Ishikawa (cell line): ENCODE measurements at regions not wholly inside any gene's neighbourhood (a gene's known extent, or its start where the extent isn't known, plus 50 kb on each side); places are given as distances from the start of the nearest gene placed in this dataset.

ENCODE experiments used
- CEBPB ChIP-seq: IDR thresholded peaks from 2 replicates; pipeline ENCODE4 v1.6.1; 2012
- CREB1 ChIP-seq: IDR thresholded peaks from 2 replicates; pipeline ENCODE4 v1.6.1; 2012; ENCODE audit warnings: low read depth
- EP300 ChIP-seq: IDR thresholded peaks from 2 replicates; pipeline ENCODE4 v1.6.1; 2012; ENCODE audit warnings: borderline replicate concordance
- NFIC ChIP-seq: IDR thresholded peaks from 2 replicates; pipeline ENCODE4 v1.6.1; 2012
- RAD21 ChIP-seq: IDR thresholded peaks from 2 replicates; pipeline ENCODE4 v1.6.1; 2012; ENCODE audit warnings: low read depth
- TAF1 ChIP-seq: IDR thresholded peaks from 2 replicates; pipeline ENCODE4 v1.6.1; 2012; ENCODE audit warnings: low read depth, mild to moderate bottlenecking
- YY1 ChIP-seq: IDR thresholded peaks from 2 replicates; pipeline ENCODE4 v1.6.1; 2012; ENCODE audit warnings: low read depth
- TF ChIP-seq, protein P1 (sequence below): IDR thresholded peaks from 2 replicates; pipeline ENCODE4 v1.6.1; 2012; ENCODE audit warnings: low read depth, mild to moderate bottlenecking
- TF ChIP-seq, protein P2 (sequence below): IDR thresholded peaks from 2 replicates; pipeline ENCODE4 v1.6.1; 2012

DNA sequence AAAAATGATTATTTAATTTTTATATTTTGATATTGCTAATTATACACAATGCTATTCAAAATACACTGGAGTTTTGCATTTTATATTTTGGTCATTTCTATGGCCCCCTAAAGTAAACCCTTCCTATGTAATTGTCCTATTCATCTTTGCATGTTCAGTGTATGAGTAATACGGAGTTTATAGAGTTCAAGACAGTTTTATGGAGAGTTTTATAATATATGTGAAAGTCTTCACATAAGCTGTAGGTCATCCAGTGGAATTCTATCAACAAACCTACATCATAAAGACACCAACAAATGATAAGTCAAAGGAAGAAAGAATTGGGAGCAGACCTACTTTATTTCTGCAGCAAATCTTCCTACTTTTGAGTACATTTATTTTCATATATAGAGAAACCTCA lies 1200.4 kb upstream of the EPHA6 start:
- no peak for TF ChIP-seq EP300
- TF ChIP-seq, protein P1, sequence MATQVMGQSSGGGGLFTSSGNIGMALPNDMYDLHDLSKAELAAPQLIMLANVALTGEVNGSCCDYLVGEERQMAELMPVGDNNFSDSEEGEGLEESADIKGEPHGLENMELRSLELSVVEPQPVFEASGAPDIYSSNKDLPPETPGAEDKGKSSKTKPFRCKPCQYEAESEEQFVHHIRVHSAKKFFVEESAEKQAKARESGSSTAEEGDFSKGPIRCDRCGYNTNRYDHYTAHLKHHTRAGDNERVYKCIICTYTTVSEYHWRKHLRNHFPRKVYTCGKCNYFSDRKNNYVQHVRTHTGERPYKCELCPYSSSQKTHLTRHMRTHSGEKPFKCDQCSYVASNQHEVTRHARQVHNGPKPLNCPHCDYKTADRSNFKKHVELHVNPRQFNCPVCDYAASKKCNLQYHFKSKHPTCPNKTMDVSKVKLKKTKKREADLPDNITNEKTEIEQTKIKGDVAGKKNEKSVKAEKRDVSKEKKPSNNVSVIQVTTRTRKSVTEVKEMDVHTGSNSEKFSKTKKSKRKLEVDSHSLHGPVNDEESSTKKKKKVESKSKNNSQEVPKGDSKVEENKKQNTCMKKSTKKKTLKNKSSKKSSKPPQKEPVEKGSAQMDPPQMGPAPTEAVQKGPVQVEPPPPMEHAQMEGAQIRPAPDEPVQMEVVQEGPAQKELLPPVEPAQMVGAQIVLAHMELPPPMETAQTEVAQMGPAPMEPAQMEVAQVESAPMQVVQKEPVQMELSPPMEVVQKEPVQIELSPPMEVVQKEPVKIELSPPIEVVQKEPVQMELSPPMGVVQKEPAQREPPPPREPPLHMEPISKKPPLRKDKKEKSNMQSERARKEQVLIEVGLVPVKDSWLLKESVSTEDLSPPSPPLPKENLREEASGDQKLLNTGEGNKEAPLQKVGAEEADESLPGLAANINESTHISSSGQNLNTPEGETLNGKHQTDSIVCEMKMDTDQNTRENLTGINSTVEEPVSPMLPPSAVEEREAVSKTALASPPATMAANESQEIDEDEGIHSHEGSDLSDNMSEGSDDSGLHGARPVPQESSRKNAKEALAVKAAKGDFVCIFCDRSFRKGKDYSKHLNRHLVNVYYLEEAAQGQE = no peak
- no peak for TF ChIP-seq CREB1
- no peak for TF ChIP-seq TAF1
- no peak for TF ChIP-seq CEBPB
- no peak for TF ChIP-seq RAD21
- no peak for TF ChIP-seq YY1
- TF ChIP-seq, protein P2, sequence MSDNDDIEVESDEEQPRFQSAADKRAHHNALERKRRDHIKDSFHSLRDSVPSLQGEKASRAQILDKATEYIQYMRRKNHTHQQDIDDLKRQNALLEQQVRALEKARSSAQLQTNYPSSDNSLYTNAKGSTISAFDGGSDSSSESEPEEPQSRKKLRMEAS = no peak
- no peak for TF ChIP-seq NFIC
